HG02938 (cell line): ENCODE measurements at regions not wholly inside any gene's neighbourhood (a gene's known extent, or its start where the extent isn't known, plus 50 kb on each side); places are given as distances from the start of the nearest gene placed in this dataset.

Experiments
- ATAC-seq: cut with Tn5 transposase; IDR thresholded peaks from one replicate; pipeline ENCODE4 v1.9.1; 2021; ENCODE audit warnings: mild to moderate bottlenecking, moderate library complexity; ENCODE audit not compliant: unreplicated experiment

- ATAC-seq = no peak
Measured at GRCh38 chr10:129078346-129078745, 388.7 kb upstream of the MGMT start.

GRCh38 chr10:129078746-129079145, 388.3 kb upstream of the MGMT start:
- no peak for ATAC-seq

DNA sequence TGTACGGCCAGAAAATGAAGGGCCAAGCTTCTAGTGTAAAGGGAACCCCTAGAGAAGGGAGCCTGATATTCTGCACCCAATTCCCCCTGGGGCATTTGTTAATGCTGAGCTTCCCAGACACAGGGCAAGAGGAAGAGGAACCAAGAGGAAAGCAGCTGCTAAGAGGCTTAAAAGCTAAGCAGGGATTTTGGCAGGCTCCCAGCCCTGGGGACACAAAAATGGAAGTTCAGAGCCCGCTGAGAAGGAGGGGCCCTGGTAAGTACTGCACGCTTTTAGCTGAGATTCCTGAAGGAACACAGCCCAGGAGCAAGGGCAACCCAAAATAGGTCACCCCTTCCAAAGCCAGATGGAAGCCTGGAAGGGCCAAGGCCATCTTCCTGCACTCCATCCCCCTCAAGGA, 387.3 kb upstream of the MGMT start:
- ATAC-seq = no peak

DNA sequence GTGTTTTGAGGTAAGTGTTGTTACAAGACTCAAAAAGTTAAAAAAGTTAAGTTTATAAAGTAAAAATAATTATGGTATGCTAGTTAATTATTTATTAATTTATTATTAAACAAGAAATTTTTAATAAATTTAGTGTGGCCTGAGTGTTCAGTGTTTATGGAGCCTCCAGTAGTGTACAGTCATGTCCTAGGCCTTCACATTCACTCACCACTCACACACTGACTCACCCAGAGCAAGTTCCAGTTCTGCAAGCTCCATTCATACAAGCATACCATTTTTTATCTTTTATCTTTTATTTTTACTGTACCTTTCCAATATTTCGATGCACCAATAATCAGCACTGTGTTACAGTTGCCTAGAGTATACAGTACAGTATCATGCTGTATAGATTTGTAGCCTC, 381.2 kb upstream of the MGMT start:
- no peak for ATAC-seq

GRCh38 chr10:129089341-129089740, 377.7 kb upstream of the MGMT start:
- no peak for ATAC-seq

GRCh38 chr10:129090165-129090564, 376.9 kb upstream of the MGMT start:
- no peak for ATAC-seq

DNA sequence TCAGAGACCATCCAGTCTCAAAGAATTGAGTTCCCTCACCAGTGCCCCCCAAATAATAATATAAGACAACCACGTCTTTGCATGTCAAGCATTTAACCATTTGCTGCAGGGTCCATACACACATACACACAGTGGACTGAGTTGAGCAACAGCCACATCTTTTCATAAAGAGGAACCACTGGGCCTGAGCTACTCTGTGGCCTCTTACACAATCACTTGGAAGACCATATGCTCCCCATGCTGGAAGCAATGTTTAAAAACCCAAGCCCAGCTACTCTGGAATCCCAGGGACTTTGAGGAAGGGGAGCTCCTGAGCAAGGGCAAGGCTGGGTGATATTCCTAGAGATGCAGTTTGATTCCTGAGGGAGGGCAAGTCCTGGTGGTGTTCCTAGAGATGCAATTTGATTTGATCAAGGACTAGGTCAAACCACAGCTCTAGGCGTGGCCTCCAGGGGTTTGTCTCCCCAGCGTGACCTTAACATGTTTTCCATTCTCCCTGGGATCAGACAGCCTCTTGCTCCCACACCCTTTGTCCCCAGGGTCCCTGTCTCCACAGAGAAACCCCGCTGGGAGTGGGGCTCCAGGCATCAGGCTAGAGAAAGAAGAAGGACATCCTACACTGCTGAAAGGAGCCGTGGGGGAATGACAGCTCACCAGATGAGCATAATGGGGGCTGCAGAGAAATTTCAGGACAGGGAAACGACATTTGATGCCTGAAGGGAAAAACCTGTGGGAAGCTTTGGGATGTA, 376.2 kb upstream of the MGMT start:
- no peak for ATAC-seq

DNA sequence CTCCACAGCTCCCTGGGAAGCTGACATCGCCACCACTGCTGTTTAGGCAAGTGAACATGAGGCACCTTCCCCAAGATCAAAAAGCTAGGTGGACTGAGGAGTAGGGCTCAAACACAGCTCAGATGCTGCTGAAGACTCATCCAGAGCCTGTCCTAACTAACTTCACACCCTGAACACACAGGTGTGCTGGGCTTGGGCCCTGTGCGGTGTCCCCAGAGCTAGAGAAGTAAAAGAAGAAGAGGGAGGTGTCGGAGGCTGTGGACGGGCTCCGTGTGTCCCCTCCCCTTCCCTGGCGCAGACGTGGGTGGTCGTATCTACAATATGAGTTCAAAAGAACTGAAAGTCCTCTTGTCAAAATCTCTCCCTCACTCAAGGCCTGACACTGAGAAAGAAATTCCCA, 373.4 kb upstream of the MGMT start:
- ATAC-seq = no peak

- no peak for ATAC-seq
Measured at GRCh38 chr10:129094233-129094632, 372.8 kb upstream of the MGMT start.

- no peak for ATAC-seq
Measured at GRCh38 chr10:129094861-129095260, 372.2 kb upstream of the MGMT start.

DNA sequence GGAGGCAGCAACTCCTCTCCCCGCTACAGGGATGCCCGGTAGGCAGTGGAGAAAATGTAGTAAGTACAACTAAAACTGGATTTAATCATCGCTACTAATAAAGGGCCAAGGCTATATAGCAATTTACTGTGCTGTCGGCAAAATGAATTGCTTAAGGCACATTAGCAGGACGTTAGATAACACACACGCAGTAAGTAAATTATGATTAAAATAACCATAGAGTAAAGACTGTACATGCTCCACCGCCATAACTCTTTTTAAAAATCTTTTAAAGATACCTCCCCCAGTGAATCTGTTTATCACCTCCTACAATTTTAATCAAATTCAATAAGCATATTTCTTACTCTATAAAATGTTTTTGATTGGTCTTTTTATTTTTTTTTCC, 371.4 kb upstream of the MGMT start:
- ATAC-seq = no peak

DNA sequence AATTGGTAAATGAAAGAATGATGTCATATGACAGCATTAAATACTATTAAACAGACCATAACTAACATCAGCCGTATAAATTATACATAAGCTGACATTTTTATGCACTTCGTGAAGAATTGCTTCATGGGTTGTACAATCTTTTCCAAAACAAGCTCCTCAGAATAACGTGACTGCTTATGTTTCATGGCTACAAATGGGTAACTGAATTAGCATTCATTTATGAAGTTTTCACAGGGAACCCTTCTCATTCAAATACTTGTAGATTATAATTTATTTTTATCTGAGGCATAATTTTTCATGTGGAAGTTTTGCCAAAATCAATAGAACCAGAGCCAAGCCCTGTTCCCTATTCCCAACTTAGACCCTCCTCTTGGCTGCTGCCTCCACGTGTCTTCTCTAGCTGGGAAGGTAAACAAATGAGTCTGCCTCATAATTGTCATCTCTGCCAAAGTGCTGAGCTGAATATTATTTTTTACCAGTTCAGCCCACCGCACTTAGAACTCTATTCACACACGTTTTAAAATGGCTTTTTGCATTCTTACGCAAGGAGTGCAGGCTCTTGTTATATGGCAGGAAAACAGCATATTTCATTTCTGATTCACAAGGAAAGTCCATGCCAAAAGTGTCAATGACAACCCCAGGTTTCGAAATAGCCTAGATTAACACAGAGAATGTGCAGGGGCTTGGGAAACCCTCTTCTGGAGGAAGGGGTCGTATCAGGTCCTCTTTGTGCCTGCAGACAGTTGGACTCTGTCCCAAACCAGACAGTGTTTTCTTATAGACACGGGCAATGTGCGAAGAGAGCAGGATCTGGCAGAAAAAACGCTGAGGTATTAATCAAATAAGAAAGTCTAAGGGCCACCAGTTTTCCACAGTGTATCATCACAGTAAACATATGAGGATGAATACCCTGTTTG, 370.7 kb upstream of the MGMT start:
- no peak for ATAC-seq

DNA sequence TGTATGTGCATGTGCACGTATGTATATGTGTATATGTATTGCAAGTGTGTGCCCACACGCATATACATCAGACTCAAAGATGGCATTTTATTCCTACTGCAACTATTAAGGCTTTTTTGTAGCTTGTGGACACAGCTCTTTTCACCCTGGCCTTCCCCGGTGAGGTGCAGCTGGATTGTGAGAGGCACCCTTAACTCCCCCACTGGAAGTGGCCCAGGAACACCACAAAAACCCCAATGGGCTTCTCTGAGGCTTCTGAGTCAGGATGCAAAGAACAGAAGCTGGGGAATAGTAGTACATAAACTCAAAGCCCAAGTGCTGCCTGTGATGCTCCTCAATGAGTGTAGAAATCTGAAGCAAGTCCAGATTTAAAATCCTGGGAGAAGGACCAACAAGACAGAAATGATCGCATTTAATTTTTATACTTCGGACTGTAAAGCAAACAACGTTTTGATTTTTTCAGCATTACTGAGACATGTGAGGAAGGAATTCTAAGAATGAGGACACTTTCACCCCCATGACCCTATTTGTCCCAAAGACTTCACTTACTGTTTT, 369.2 kb upstream of the MGMT start:
- ATAC-seq = no peak

DNA sequence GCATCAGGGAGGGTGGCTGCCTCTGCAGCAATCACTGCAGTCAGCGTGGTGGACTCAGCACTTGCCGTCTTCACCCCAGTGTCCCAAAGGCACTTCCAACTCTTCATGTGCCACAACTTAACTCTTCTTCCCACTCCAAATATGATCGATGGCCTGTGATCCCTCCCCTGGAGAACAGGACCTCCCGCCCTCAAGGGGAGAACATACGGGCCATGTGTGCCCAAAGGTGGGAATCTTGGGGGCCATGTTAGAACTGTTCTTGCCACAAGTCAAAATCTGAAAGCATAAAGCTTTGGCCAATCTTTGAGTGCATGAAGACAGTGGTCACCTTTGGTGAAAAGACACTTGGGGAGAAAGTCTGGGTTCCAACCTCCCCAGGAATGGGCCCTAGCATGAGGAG, 368.5 kb upstream of the MGMT start:
- no peak for ATAC-seq

- no peak for ATAC-seq
Measured at GRCh38 chr10:129099486-129099885, 367.6 kb upstream of the MGMT start.

GRCh38 chr10:129099992-129100391, 367.0 kb upstream of the MGMT start:
- no peak for ATAC-seq

DNA sequence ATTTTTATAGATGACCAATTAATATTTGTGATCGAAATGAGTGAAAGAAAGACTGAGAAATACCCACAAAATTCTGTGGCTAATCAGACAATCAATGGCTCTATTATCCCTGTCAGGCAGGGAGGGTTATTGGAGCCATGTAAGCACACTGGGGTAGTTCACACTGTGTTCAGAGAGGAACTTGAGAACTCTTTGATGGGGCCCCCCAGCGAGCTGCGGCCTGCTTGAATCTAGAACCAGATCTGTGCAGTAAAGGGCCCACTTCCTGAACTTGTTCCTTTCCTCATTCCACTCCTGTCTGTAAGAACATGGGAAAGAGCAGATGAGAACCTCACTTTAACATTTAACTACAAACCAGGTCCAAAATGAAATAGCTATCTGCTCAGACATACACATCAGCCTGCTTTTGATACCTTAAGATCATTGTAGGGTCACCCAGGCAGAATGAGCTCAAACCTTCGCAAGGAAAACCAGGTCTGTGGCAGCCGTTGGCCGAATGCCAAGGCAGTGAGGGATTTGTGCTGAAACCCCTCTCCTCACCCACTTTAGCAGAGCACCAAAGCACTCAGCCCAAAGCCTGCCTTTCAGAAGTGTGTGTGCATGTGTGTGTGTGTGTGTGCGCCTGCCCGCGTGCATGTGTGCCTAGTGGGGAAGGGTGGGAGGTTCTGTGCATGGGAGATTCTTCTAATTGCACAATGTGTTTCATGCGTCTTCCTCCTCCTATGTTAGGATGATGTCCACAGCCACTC, 365.6 kb upstream of the MGMT start:
- ATAC-seq = no peak

DNA sequence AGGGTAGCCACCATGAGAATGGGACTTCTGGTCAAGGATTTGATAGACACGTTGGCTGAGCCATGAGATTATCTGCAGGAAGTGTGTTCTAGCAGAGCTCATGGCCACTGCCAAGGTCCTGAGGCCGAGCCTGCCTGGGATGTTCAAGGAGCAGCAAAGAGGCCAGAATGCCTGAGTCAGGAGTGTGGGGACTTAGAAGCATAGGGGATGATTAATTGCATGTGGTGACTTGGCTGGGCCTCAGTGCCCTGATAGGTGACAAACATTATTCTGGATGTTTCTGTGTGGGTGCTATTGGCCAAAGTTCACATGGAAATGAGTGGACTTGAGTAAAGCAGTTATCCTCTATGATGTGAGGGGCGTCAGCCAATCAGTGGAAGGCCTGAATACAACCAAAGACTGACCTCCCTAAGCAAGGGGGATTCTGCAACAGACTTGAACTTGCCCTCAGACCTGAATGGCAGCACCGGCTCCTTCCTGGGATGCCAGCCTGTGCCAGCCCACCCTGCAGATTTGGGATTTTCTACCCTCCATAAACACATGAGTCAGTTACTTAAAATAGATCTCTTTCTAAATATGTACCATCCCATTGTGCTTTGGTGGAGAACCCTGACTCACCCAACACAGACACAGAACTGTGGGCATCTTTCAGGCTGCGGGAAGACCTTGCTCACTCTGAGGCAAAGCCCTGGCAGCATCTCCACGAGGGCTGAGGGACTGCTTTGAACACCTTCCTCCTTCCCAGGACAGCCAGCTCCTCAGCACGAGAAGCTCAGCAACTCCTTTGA, 363.9 kb upstream of the MGMT start:
- no peak for ATAC-seq

DNA sequence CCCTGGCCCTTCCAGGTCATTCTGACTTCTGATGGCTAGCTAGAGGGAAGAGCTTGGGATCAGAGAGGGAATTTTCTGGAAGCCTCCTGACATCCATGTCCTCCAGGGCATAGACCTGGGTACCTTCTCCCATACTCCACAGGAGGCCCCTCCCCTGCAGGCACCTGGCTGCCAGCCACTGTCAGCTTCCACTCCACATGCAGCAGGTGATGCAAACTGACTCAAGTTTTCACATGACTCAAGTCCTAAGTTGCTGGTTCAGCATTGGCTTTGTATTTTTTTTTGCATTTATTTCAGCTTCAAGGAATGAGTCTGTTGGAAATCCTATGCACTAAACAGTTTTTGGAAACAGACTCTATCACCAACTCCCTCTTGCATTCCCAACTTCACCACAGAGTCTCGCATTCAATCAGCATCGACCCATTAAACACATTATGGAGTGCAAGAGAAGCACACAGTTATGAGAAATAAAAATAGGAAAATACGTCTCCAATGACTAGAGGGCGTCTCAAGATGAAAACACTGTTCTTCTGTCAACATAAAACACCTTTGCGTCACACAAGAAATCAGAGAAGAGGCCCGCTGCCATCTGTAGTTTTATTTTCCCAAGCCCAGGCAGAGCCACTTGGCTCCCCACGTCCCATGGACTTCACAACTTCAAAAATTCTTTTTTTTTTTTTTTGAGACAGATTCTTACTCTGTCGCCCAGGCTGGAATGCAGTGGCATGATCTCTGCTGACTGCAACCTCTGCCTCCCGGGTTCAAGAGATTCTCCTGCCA, 362.6 kb upstream of the MGMT start:
- ATAC-seq = no peak

GRCh38 chr10:129105266-129105665, 361.8 kb upstream of the MGMT start:
- ATAC-seq = no peak
